Left ventricle myocardium superior (tissue), 1 donor: ENCODE measurements at regions not wholly inside any gene's neighbourhood (a gene's known extent, or its start where the extent isn't known, plus 50 kb on each side); places are given as distances from the start of the nearest gene placed in this dataset.
"Not testable (repeated sequence)": the region's sequence is repeated elsewhere in the genome, so short reads cannot be mapped to it uniquely, and the experiment has no call there.

Experiments
- ATAC-seq: fragments of 200-7000 bp; cut with Tn5 transposase; one replicate; pipeline ENCODE4 v1.9.1; 2020; ENCODE audit warnings: mild to moderate bottlenecking, moderate library complexity
- DNase-seq: peaks from one replicate; pipeline ENCODE4 v3.0.0-alpha.2; 2020
- intact Hi-C: fragments of 100-400 bp; cut with micrococcal nuclease; formaldehyde crosslinking; loops from one replicate; pipeline ENCODE4 v1.11.0; 2022
- donor health status: DM: no; HTN: yes; CAD: no; lungs with severe emphysema.

DNA sequence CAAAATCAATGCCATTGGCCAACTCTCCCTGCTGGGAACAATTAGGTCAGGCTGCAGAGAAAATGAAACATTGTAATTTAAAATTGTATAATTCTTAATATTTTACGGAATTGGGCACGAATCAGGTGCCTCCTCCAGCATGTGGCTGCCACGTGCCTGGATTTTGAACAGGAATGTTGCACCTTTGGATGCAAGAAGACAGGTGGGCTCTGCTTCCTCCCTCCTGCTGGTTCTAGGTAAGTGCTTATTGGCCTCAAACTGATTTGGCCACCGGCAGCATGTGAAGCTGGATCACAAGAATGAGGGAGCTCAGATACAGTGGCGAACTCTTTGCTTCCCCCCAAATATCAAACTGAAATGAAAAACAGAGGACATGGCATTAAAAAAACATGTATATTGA lies 1559.9 kb upstream of the FLRT2 start:
- ATAC-seq, result no peak
- intact Hi-C loops, result no loop called here
- no peak for DNase-seq

- ATAC-seq (no peak), DNase-seq (no peak)
- intact Hi-C loops, result no loop called here
These were observed 1557.3 kb upstream of the FLRT2 start for GRCh38 chr14:83972631-83973030.

- DNase-seq, result no peak
- intact Hi-C loops, result no loop called here
- no peak for ATAC-seq
These were observed 1555.2 kb upstream of the FLRT2 start for GRCh38 chr14:83974647-83975163.

DNA sequence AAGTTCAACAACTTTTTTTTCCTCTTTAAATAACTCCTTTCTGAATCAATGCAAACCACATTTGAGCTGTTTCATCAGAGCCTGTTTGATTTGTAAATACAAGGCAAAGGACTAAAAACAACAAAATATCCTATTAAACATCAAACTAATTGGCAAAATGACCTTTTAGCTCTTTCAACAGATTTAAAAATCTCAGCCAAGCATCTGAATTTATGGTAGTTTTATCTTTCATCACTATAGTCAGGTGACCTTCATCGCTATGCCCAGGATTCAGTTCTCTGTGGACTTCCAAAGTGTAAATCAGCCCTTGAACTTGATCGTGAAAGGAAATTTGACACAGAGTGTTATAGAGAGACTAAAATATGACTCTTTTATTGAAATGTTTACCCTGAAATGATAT lies 1554.5 kb upstream of the FLRT2 start:
- intact Hi-C loops, result no loop called here
- ATAC-seq, result peak; percentile 15
- DNase-seq, result no peak

DNA sequence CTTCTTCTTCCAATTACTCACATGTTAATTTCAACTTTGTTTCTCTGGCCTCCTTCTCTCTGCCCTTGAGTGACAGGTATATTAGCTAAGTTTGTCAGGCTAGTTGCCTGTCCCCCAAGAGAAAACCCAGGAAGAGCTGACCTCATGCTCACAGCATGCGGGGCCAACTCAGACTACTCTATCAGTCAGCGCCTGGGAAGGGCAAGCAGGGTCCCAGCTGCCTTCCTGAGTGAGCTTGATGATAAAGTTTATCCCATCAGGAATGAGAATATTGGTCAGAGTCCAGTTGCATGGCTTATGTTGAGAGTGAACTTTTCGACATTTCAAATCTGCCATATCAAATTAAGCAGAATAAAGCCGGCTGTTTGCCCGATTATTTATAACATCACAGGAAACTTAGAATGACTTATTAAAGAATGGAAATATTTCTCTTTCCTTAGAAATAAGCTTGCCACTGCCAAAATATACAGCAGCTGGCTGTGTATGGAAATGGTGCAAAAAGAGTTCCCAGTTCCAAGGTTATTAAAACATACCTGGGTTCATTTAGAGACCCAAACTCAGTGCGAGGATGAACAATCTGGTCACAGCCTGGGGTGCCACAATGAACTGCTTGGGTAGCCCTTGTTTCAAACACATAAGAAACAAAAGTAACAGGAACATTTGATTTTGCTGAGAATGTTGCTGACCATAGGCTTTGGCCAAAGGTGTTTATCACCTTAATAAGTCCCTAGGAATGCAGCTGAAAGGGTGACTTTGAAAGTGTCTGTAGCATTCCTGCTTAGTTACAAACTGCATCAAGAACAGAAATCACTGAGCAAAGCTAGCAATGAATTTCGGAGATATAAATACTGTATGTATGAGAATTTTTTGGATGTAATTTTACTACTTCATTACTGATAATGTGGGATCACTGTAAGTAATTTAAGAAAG lies 1553.8 kb upstream of the FLRT2 start:
- DNase-seq (peak; percentile 64), ATAC-seq (peak; percentile 99)
- intact Hi-C loops, result no loop called here

GRCh38 chr14:83977583-83977982 lies 1552.4 kb upstream of the FLRT2 start:
- intact Hi-C loops, result no loop called here
- DNase-seq, result no peak

GRCh38 chr14:83981676-83982258 lies 1548.2 kb upstream of the FLRT2 start:
- DNase-seq, intact Hi-C loops, ATAC-seq: not testable (repeated sequence)

More at GRCh38 chr14:83977583-83977982, 1552.4 kb upstream of the FLRT2 start:
- ATAC-seq, result no peak

DNA sequence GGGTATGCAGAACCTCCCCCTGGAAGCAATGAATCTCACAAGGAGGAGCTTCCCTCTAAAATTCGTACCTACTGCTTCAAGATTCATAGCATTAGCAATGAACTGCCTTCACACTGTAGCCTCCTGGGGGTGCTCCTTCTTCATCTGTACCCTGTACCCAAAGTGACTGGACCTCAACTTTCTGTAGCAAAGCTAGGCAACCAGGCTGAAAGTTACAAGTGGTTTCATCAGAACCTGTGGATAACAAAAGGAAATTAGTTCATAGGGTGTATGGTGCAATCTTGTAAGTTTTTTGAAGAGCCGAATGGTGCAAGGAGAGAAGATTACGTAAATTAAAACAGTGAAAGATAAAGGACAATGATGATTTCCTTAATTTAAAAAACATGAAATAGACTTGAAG lies 1541.7 kb upstream of the FLRT2 start:
- intact Hi-C loops, result no loop called here
- ATAC-seq (no peak), DNase-seq (no peak)

- DNase-seq (no peak), ATAC-seq (no peak)
- intact Hi-C loops, result no loop called here
These were observed 1538.3 kb upstream of the FLRT2 start for GRCh38 chr14:83991666-83992065.

- intact Hi-C loops, result no loop called here
- DNase-seq, result no peak
These were observed 1537.1 kb upstream of the FLRT2 start for GRCh38 chr14:83992857-83993256.

GRCh38 chr14:83993545-83993944 lies 1536.4 kb upstream of the FLRT2 start:
- intact Hi-C loops, result no loop called here
- DNase-seq, result no peak
- ATAC-seq, result no peak

More at GRCh38 chr14:83992857-83993256, 1537.1 kb upstream of the FLRT2 start:
- no peak for ATAC-seq

DNA sequence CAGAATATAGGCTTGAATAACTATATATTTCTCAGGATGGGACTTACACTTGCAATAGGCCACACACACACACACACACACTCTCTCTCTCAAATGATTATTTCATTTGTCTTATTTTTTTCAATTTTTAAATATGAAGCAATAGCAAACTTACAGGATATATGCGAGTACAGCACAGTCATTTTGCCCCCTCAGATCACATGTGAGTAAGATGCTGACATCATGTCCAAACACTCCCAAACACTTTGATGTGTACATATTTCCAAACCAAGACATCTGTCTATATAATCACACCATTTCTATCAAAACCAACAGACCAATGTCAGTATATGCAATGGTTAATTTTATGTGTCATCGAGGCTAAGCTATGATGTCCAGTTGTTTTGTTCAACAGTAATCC lies 1535.9 kb upstream of the FLRT2 start:
- intact Hi-C loops, result no loop called here
- no peak for ATAC-seq

DNA sequence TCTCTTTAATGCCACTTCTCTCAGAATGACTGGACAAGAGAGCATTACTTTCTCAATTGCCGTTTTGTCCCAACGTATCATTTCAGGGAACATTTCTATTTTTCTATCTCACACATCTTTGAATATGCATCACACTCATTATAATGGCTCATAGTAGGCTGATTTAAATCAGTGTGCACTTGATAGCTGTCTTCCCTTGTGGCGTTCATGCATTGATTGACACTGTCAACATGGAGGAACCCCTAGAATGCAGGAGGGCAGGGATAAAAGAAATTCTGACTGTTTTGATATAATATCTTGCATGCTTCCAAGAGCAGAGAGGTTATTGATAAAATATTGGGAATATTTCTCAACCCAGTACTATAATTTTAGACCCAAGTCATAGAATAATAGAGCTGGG lies 1528.9 kb upstream of the FLRT2 start:
- DNase-seq (no peak), ATAC-seq (no peak)
- intact Hi-C loops, result no loop called here

More for the DNA sequence above, 1535.9 kb upstream of the FLRT2 start:
- no peak for DNase-seq

GRCh38 chr14:84003346-84003745 lies 1526.6 kb upstream of the FLRT2 start:
- intact Hi-C loops, result no loop called here

DNA sequence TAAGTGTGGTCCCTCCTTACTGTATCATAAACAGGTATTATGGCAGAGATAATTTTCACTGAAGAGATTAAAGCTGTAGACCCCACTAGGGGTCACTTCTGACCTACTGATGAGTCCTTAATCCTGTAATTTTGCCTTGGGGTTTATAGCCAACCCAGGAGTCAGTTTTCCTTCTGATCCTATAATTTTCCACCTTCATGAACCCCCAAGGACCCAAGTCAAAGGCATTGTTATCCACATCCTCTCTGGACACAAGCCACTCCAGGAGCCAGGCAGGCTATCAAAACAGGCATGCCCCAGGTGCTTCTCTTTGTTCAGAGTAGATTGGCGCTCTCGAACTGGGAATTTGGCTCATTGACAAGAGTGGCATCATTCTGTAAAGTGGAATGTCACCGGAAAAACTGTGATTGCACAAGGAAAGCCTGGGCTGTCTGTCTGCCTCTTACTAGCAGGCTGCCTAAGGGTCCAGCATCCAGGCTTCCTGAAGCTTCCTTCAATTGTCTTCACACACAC lies 1523.2 kb upstream of the FLRT2 start:
- ATAC-seq (peak; percentile 28), DNase-seq (no peak)
- intact Hi-C loops, result no loop called here

More at GRCh38 chr14:84003346-84003745, 1526.6 kb upstream of the FLRT2 start:
- ATAC-seq, result no peak
- no peak for DNase-seq

GRCh38 chr14:84013424-84013823 lies 1516.5 kb upstream of the FLRT2 start:
- intact Hi-C loops, result no loop called here
- DNase-seq (no peak), ATAC-seq (no peak)

GRCh38 chr14:84017495-84017894 lies 1512.4 kb upstream of the FLRT2 start:
- no peak for DNase-seq
- ATAC-seq, result peak; percentile 45
- intact Hi-C loops, result no loop called here

DNA sequence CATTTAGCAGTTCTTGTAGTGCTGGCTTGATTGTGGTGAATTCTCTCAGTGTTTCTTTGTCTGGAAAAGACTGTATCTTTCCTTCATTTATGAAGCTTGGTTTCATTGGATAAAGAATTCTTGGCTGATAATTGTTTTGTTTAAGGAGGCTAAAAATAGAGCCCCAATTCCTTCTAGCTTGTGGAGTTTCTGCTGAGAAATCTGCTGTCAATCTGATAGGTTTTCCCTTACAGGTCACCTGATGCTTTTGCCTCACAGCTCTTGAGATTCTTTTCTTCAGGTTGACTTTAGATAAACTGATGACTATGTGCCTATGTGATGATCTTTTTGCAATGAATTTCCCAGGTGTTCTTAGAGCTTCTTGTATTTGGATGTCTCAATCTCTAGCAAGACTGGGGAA lies 1508.5 kb upstream of the FLRT2 start:
- ATAC-seq (no peak), DNase-seq (no peak)
- intact Hi-C loops, result no loop called here

- ATAC-seq (no peak), DNase-seq (no peak)
- intact Hi-C loops, result no loop called here
These were observed 1505.6 kb upstream of the FLRT2 start for GRCh38 chr14:84024231-84024820.
